Skin epidermis (tissue), 12 donors: ENCODE measurements at regions not wholly inside any gene's neighbourhood (a gene's known extent, or its start where the extent isn't known, plus 50 kb on each side); places are given as distances from the start of the nearest gene placed in this dataset.

Experiments
- H3K27ac ChIP-seq, 21 experiments: fragments of 200-600 bp; sonication (generic) in 11 of 21; one replicate each; pipeline ENCODE4 v1.5.0; 2020; ENCODE audit warnings: mild to moderate bottlenecking in 3 of 21, inconsistent platforms in 2 of 21, moderate library complexity in 2 of 21
- H3K4me3 ChIP-seq, 7 experiments: fragments of 200-600 bp; sonication (generic) in 2 of 7; one replicate each; pipeline ENCODE4 v1.5.0; 2020; ENCODE audit warnings: inconsistent platforms in 2 of 7, mild to moderate bottlenecking in 2 of 7, moderate library complexity in 1 of 7

GRCh38 chr9:26266146-26266793 is 588.0 kb upstream of the TUSC1 start:
- no peak overlapping the region for H3K27ac ChIP-seq
- no peak overlapping the region for H3K4me3 ChIP-seq

- Histone ChIP-seq H3K4me3 (no peak overlapping the region), H3K27ac (no peak overlapping the region)
Measured at GRCh38 chr9:26264709-26265601, 586.7 kb upstream of the TUSC1 start.

GRCh38 chr9:26263478-26263877 is 585.2 kb upstream of the TUSC1 start:
- Histone ChIP-seq H3K27ac (no peak overlapping the region), H3K4me3 (no peak overlapping the region)

GRCh38 chr9:26262421-26263107 is 584.3 kb upstream of the TUSC1 start:
- no peak overlapping the region for H3K27ac ChIP-seq
- H3K4me3 ChIP-seq: no peak overlapping the region

- H3K4me3 ChIP-seq: no peak overlapping the region
- peak overlapping the region in 1 of 21 experiments; percentile 5 for H3K27ac ChIP-seq
Measured at GRCh38 chr9:26261503-26262330, 583.5 kb upstream of the TUSC1 start.

GRCh38 chr9:26260238-26260637 is 582.0 kb upstream of the TUSC1 start:
- H3K27ac ChIP-seq: no peak overlapping the region
- H3K4me3 ChIP-seq: no peak overlapping the region

- Histone ChIP-seq H3K4me3 (no peak overlapping the region), H3K27ac (no peak overlapping the region)
Measured at GRCh38 chr9:26247861-26248260, 569.6 kb upstream of the TUSC1 start.

GRCh38 chr9:26244661-26245451 is 566.6 kb upstream of the TUSC1 start:
- Histone ChIP-seq H3K27ac (no peak overlapping the region), H3K4me3 (no peak overlapping the region)

GRCh38 chr9:26243726-26244125 is 565.5 kb upstream of the TUSC1 start:
- no peak overlapping the region for H3K4me3 ChIP-seq
- no peak overlapping the region for H3K27ac ChIP-seq

GRCh38 chr9:26243029-26243697 is 564.9 kb upstream of the TUSC1 start:
- Histone ChIP-seq H3K4me3 (no peak overlapping the region), H3K27ac (no peak overlapping the region)

GRCh38 chr9:26240020-26240419 is 561.8 kb upstream of the TUSC1 start:
- H3K27ac ChIP-seq: no peak overlapping the region
- no peak overlapping the region for H3K4me3 ChIP-seq

GRCh38 chr9:26237256-26237655 is 559.0 kb upstream of the TUSC1 start:
- Histone ChIP-seq H3K27ac (no peak overlapping the region), H3K4me3 (no peak overlapping the region)

GRCh38 chr9:26234865-26235264 is 556.6 kb upstream of the TUSC1 start:
- H3K4me3 ChIP-seq: no peak overlapping the region
- no peak overlapping the region for H3K27ac ChIP-seq

GRCh38 chr9:26231391-26231790 is 553.1 kb upstream of the TUSC1 start:
- Histone ChIP-seq H3K4me3 (no peak overlapping the region), H3K27ac (no peak overlapping the region)

GRCh38 chr9:26229324-26230054 is 551.2 kb upstream of the TUSC1 start:
- H3K27ac ChIP-seq: no peak overlapping the region
- H3K4me3 ChIP-seq: no peak overlapping the region

- H3K4me3 ChIP-seq: no peak overlapping the region
- H3K27ac ChIP-seq: no peak overlapping the region
Measured at GRCh38 chr9:26228273-26228672, 550.0 kb upstream of the TUSC1 start.

- no peak overlapping the region for H3K4me3 ChIP-seq
- H3K27ac ChIP-seq: no peak overlapping the region
Measured at GRCh38 chr9:26221290-26221689, 543.0 kb upstream of the TUSC1 start.

GRCh38 chr9:26220367-26220766 is 542.1 kb upstream of the TUSC1 start:
- Histone ChIP-seq H3K27ac (no peak overlapping the region), H3K4me3 (no peak overlapping the region)
